ENCODE measurements at regions not wholly inside any gene's neighbourhood (a gene's known extent, or its start where the extent isn't known, plus 50 kb on each side); places are given as distances from the start of the nearest gene placed in this dataset.

DNA sequence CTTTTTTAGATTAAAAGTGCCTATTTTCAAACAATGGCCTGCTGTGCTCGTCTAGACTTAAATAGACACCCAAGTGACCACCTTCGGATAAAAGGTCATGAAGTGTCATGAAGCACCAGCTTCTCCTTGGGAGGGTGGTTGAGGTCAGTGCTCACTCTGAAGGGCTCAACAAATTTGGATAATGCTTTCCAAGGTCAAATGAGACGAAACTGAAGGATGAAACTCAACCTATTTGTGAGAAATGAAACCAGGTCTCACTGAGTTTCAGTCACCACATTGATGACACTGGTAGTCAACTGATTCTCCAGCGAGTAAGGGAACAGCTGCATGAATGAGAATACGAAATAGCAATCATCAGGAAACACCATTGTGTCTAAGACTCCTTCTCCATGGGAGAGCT lies 852.6 kb downstream of the NTRK3 start:
- H2AFZ ChIP-seq (replicated peaks), result no peak overlapping the region
- no peaks in the 10 kb centered on the region for H4K20me1 ChIP-seq (ENCODE audit: low read depth)
- H3K27me3 Mint-ChIP-seq (ENCODE audit: insufficient read depth, low read depth), result no peaks in the 10 kb centered on the region

GRCh38 chr15:87401973-87402372 lies 854.6 kb downstream of the NTRK3 start:
- no peaks in the 10 kb centered on the region for H3K9me3 ChIP-seq (ENCODE audit: low read depth)
- no peaks in the 10 kb centered on the region for H3K36me3 ChIP-seq
- Mint-ChIP-seq H3K4me1 (no peaks in the 10 kb centered on the region), H3K9me3 (no peaks in the 10 kb centered on the region), H3K27ac (no peak overlapping the region), H3K36me3 (no peaks in the 10 kb centered on the region), H3K27me3 (ENCODE audit: insufficient read depth, low read depth) (no peaks in the 10 kb centered on the region), H3K4me3 (no peak overlapping the region)
- H3K4me2 ChIP-seq, result no peak overlapping the region
- no peak for DNase-seq (ENCODE audit: low spot score)
- TF ChIP-seq EZH2 (IDR thresholded peaks at IDR 0.05), result no peak
- no peak overlapping the region for H2AFZ ChIP-seq (replicated peaks)
- H3K4me1 ChIP-seq, result peaks cover 5% of the 10 kb centered on the region
- no peak overlapping the region for H3K27ac ChIP-seq
- H3K27me3 ChIP-seq, result no peaks in the 10 kb centered on the region
- no peaks in the 10 kb centered on the region for H4K20me1 ChIP-seq (ENCODE audit: low read depth)
- no peak overlapping the region for H3K4me3 ChIP-seq
- H3K79me2 ChIP-seq (ENCODE audit: low read depth), result no peaks in the 10 kb centered on the region
- H3F3A ChIP-seq (ENCODE audit: low read depth), result no peaks in the 10 kb centered on the region
- no peak overlapping the region for H3K9ac ChIP-seq

More for the DNA sequence above, 852.6 kb downstream of the NTRK3 start:
- Mint-ChIP-seq H3K4me1 (no peaks in the 10 kb centered on the region), H3K9me3 (no peaks in the 10 kb centered on the region), H3K4me3 (no peak overlapping the region), H3K36me3 (no peaks in the 10 kb centered on the region), H3K27ac (no peak overlapping the region)
- no peak overlapping the region for H3K4me3 ChIP-seq
- no peaks in the 10 kb centered on the region for H3K36me3 ChIP-seq
- no peak for TF ChIP-seq EZH2phosphoT487 (IDR thresholded peaks at IDR 0.05)
- no peak for TF ChIP-seq CTCF (IDR thresholded peaks at IDR 0.05)
- no peak for TF ChIP-seq EZH2 (IDR thresholded peaks at IDR 0.05)
- H3K4me2 ChIP-seq, result no peak overlapping the region
- DNase-seq (ENCODE audit: low spot score), result no peak
- no peaks in the 10 kb centered on the region for H3F3A ChIP-seq (ENCODE audit: low read depth)
- no peaks in the 10 kb centered on the region for H3K27me3 ChIP-seq
- H3K9ac ChIP-seq, result no peak overlapping the region
- no peak overlapping the region for H3K27ac ChIP-seq
- no peaks in the 10 kb centered on the region for H3K79me2 ChIP-seq (ENCODE audit: low read depth)
- peaks cover 5% of the 10 kb centered on the region for H3K4me1 ChIP-seq
- no peaks in the 10 kb centered on the region for H3K9me3 ChIP-seq (ENCODE audit: low read depth)

GRCh38 chr15:87394676-87395075 lies 861.9 kb downstream of the NTRK3 start:
- no peak for TF ChIP-seq CTCF (IDR thresholded peaks at IDR 0.05)
- no peak for TF ChIP-seq EZH2 (IDR thresholded peaks at IDR 0.05)
- no peak for TF ChIP-seq EZH2phosphoT487 (IDR thresholded peaks at IDR 0.05)
- H2AFZ ChIP-seq (replicated peaks), result no peak overlapping the region
- H3K9me3 Mint-ChIP-seq, result peaks cover 7% of the 10 kb centered on the region

GRCh38 chr15:87387766-87388165 lies 868.8 kb downstream of the NTRK3 start:
- H3K9me3 ChIP-seq (ENCODE audit: low read depth), result no peaks in the 10 kb centered on the region
- H3F3A ChIP-seq (ENCODE audit: low read depth), result no peaks in the 10 kb centered on the region
- Mint-ChIP-seq H3K36me3 (no peaks in the 10 kb centered on the region), H3K4me1 (no peaks in the 10 kb centered on the region), H3K4me3 (no peak overlapping the region), H3K27me3 (ENCODE audit: insufficient read depth, low read depth) (no peaks in the 10 kb centered on the region), H3K27ac (no peak overlapping the region), H3K9me3 (no peaks in the 10 kb centered on the region)
- H3K27ac ChIP-seq, result no peak overlapping the region
- DNase-seq (ENCODE audit: low spot score), result no peak
- no peaks in the 10 kb centered on the region for H3K27me3 ChIP-seq
- no peaks in the 10 kb centered on the region for H4K20me1 ChIP-seq (ENCODE audit: low read depth)
- no peak overlapping the region for H3K4me2 ChIP-seq
- H3K36me3 ChIP-seq, result no peaks in the 10 kb centered on the region
- H3K4me1 ChIP-seq, result peaks cover 3% of the 10 kb centered on the region
- H3K9ac ChIP-seq, result no peak overlapping the region
- H2AFZ ChIP-seq (replicated peaks), result no peak overlapping the region
- TF ChIP-seq EZH2phosphoT487 (IDR thresholded peaks at IDR 0.05), result no peak
- no peak for TF ChIP-seq CTCF (IDR thresholded peaks at IDR 0.05)
- TF ChIP-seq EZH2 (IDR thresholded peaks at IDR 0.05), result no peak
- H3K4me3 ChIP-seq, result no peak overlapping the region
- H3K79me2 ChIP-seq (ENCODE audit: low read depth), result no peaks in the 10 kb centered on the region

More at GRCh38 chr15:87394676-87395075, 861.9 kb downstream of the NTRK3 start:
- peaks cover under 1% of the 10 kb centered on the region for H3K4me1 ChIP-seq
- H3F3A ChIP-seq (ENCODE audit: low read depth), result no peaks in the 10 kb centered on the region
- no peaks in the 10 kb centered on the region for H3K36me3 ChIP-seq
- H3K4me2 ChIP-seq, result no peak overlapping the region
- Mint-ChIP-seq H3K4me1 (no peaks in the 10 kb centered on the region), H3K27ac (no peak overlapping the region), H3K27me3 (ENCODE audit: insufficient read depth, low read depth) (peaks cover 2% of the 10 kb centered on the region), H3K36me3 (no peaks in the 10 kb centered on the region), H3K4me3 (no peak overlapping the region)
- no peak overlapping the region for H3K27ac ChIP-seq
- no peaks in the 10 kb centered on the region for H4K20me1 ChIP-seq (ENCODE audit: low read depth)
- no peaks in the 10 kb centered on the region for H3K27me3 ChIP-seq
- no peak overlapping the region for H3K4me3 ChIP-seq
- no peak for DNase-seq (ENCODE audit: low spot score)
- H3K79me2 ChIP-seq (ENCODE audit: low read depth), result no peaks in the 10 kb centered on the region
- H3K9me3 ChIP-seq (ENCODE audit: low read depth), result peaks cover 11% of the 10 kb centered on the region
- H3K9ac ChIP-seq, result no peak overlapping the region

Data from neural progenitor cell (in vitro differentiated cells).